H1 (cell line): ENCODE measurements at regions not wholly inside any gene's neighbourhood (a gene's known extent, or its start where the extent isn't known, plus 50 kb on each side); places are given as distances from the start of the nearest gene placed in this dataset.

Experiments used
- CTCF ChIA-PET: fragments of 300-600 bp; sonication (Branson Sonifier 250); formaldehyde crosslinking; loops from one replicate; lab custom pipeline; 2021; ENCODE audit not compliant: partially characterized antibody; lab: Charles Lee
- POLR2A ChIA-PET: fragments of 300-600 bp; sonication (Branson Sonifier 250); formaldehyde crosslinking; loops from one replicate; lab custom pipeline; 2021; ENCODE audit warnings: inconsistent platforms; ENCODE audit not compliant: partially characterized antibody; lab: Charles Lee
- DNase-seq, 2 experiments: peaks; one replicate each; pipeline versions ENCODE4 v3.0.0 to v3.0.0-alpha.2; 2010 to 2022; ENCODE audit warnings: low spot score in 2 of 2, low read depth in 1 of 2, mixed read lengths in 1 of 2
- FAIRE-seq: peaks from 2 replicates; lab custom pipeline; 2011; peaks lifted over from hg19 to GRCh38; lab: Jason Lieb, UNC
- H2AFZ ChIP-seq: 2 replicates; pipeline ENCODE4 v1.8.1; 2012; ENCODE audit warnings: low read length, inconsistent platforms
- H2AK5ac ChIP-seq: 2 replicates; pipeline ENCODE4 v1.6.1; 2013; ENCODE audit warnings: low read depth, low read length
- H2BK120ac ChIP-seq: replicated peaks from 2 replicates; pipeline ENCODE3; 2013; ENCODE audit warnings: low read depth, low read length, inconsistent platforms
- H2BK12ac ChIP-seq: 2 replicates; pipeline ENCODE4 v1.6.1; 2013; ENCODE audit warnings: low read depth, low read length
- H2BK15ac ChIP-seq: 2 replicates; pipeline ENCODE4 v1.6.1; 2013; ENCODE audit warnings: low read length
- H2BK20ac ChIP-seq: 2 replicates; pipeline ENCODE4 v1.6.1; 2013; ENCODE audit warnings: low read length
- H2BK5ac ChIP-seq: 2 replicates; pipeline ENCODE4 v1.6.1; 2013; ENCODE audit warnings: low read depth, low read length
- H3K14ac ChIP-seq: 2 replicates; pipeline ENCODE4 v1.6.1; 2013; ENCODE audit warnings: inconsistent platforms; ENCODE audit not compliant: insufficient read length
- H3K18ac ChIP-seq: 2 replicates; pipeline ENCODE4 v1.6.1; 2013; ENCODE audit warnings: low read length; ENCODE audit errors: extremely low read depth
- H3K23ac ChIP-seq: 2 replicates; pipeline ENCODE4 v1.6.1; 2013; ENCODE audit warnings: inconsistent platforms; ENCODE audit not compliant: insufficient read length
- H3K23me2 ChIP-seq: 2 replicates; pipeline ENCODE4 v1.6.1; 2013; ENCODE audit warnings: low read depth, low read length
- H3K27ac ChIP-seq: 2 replicates; pipeline ENCODE4 v1.6.1; 2011; ENCODE audit warnings: low read depth, low read length, inconsistent platforms
- H3K27me3 ChIP-seq, 4 experiments: replicated peaks in 1 of 4; 1 replicate in 1 of 4; 2 replicates in 3 of 4; pipeline versions ENCODE4 v1.6.1 to v1.8.1; 2011 to 2013; ENCODE audit warnings: low read length in 3 of 4, mild to moderate bottlenecking in 3 of 4, inconsistent platforms in 2 of 4, mixed read lengths in 2 of 4, moderate library complexity in 1 of 4; ENCODE audit not compliant: control insufficient read depth in 3 of 4, insufficient read depth in 3 of 4; ENCODE audit errors: extremely low read depth in 1 of 4
- H3K36me3 ChIP-seq, 4 experiments: 2 replicates each; pipeline versions ENCODE4 v1.6.1 to v1.8.1; 2011 to 2013; ENCODE audit warnings: mild to moderate bottlenecking in 4 of 4, low read length in 3 of 4, moderate library complexity in 2 of 4, control low read depth in 1 of 4, inconsistent platforms in 1 of 4; ENCODE audit not compliant: insufficient read depth in 4 of 4, control insufficient read depth in 2 of 4
- H3K4ac ChIP-seq: replicated peaks from 2 replicates; pipeline ENCODE3; 2013; ENCODE audit warnings: low read length, low read depth, mixed read lengths, inconsistent platforms; ENCODE audit not compliant: insufficient read length
- H3K4me1 ChIP-seq, 4 experiments: replicated peaks in 1 of 4; 1 replicate in 1 of 4; 2 replicates in 3 of 4; pipeline versions ENCODE4 v1.6.1 to v1.8.1; 2011 to 2013; ENCODE audit warnings: low read length in 3 of 4, inconsistent platforms in 2 of 4, mixed read lengths in 1 of 4; ENCODE audit not compliant: insufficient read depth in 4 of 4, control insufficient read depth in 3 of 4
- H3K4me2 ChIP-seq, 2 experiments: 2 replicates each; pipeline versions ENCODE4 v1.6.1 to v1.8.1; 2011 to 2013; ENCODE audit warnings: low read depth in 2 of 2, low read length in 2 of 2, control low read depth in 1 of 2, inconsistent platforms in 1 of 2, mild to moderate bottlenecking in 1 of 2; ENCODE audit not compliant: insufficient read depth in 1 of 2
- H3K4me3 ChIP-seq, 4 experiments: fragments of 200-600, 300-600 bp in 1 of 4; sonication (generic), shearing (Covaris generic), sonication (Bioruptor Twin) in 1 of 4; 2 replicates each; pipeline versions ENCODE4 v1.5.1 to v1.8.1; 2011 to 2016; ENCODE audit warnings: low read length in 4 of 4, low read depth in 3 of 4, control low read depth in 2 of 4, inconsistent platforms in 2 of 4, mild to moderate bottlenecking in 2 of 4, mixed read lengths in 1 of 4, moderate library complexity in 1 of 4; ENCODE audit not compliant: insufficient read depth in 2 of 4; ENCODE audit errors: extremely low read depth in 1 of 4
- H3K56ac ChIP-seq: replicated peaks from 2 replicates; pipeline ENCODE3; 2013; ENCODE audit warnings: low read depth, mild to moderate bottlenecking, mixed read lengths, low read length, inconsistent platforms; ENCODE audit not compliant: insufficient read length
- H3K79me1 ChIP-seq: 2 replicates; pipeline ENCODE4 v1.6.1; 2013; ENCODE audit warnings: low read depth, low read length, control low read depth
- H3K79me2 ChIP-seq, 2 experiments: 2 replicates each; pipeline versions ENCODE4 v1.6.1 to v1.8.1; 2012 to 2013; ENCODE audit warnings: low read length in 2 of 2, mild to moderate bottlenecking in 2 of 2, inconsistent platforms in 1 of 2; ENCODE audit not compliant: insufficient read depth in 2 of 2, control insufficient read depth in 1 of 2
- H3K9ac ChIP-seq, 4 experiments: replicated peaks in 1 of 4; 1 replicate in 1 of 4; 2 replicates in 3 of 4; pipeline versions ENCODE4 v1.6.1 to v1.8.1; 2011 to 2013; ENCODE audit warnings: low read depth in 3 of 4, low read length in 3 of 4, control low read depth in 2 of 4, mild to moderate bottlenecking in 2 of 4, moderate library complexity in 2 of 4, inconsistent platforms in 1 of 4; ENCODE audit errors: extremely low read depth in 1 of 4
- H3K9me3 ChIP-seq, 2 experiments: 2 replicates each; pipeline versions ENCODE4 v1.6.1 to v1.8.1; 2012 to 2013; ENCODE audit warnings: mild to moderate bottlenecking in 2 of 2, moderate library complexity in 2 of 2, control low read depth in 1 of 2, inconsistent platforms in 1 of 2, low read depth in 1 of 2, low read length in 1 of 2, mixed read lengths in 1 of 2; ENCODE audit not compliant: insufficient read depth in 2 of 2
- H4K20me1 ChIP-seq, 2 experiments: replicated peaks in 1 of 2; 2 replicates each; pipeline versions ENCODE3 to v1.8.1; 2011 to 2013; ENCODE audit warnings: inconsistent platforms in 2 of 2, low read length in 2 of 2, mild to moderate bottlenecking in 1 of 2; ENCODE audit not compliant: insufficient read depth in 2 of 2, control insufficient read depth in 1 of 2
- H4K5ac ChIP-seq: 2 replicates; pipeline ENCODE4 v1.6.1; 2013; ENCODE audit warnings: low read length, low read depth, mixed read lengths, inconsistent platforms; ENCODE audit not compliant: insufficient read length
- H4K8ac ChIP-seq: 2 replicates; pipeline ENCODE4 v1.8.0; 2013; ENCODE audit warnings: mild to moderate bottlenecking, moderate library complexity, low read length, inconsistent platforms; ENCODE audit not compliant: insufficient read depth; ENCODE audit errors: extremely low read depth
- H4K91ac ChIP-seq: replicated peaks from 2 replicates; pipeline ENCODE3; 2013; ENCODE audit warnings: low read length, mixed read lengths, inconsistent platforms; ENCODE audit not compliant: insufficient read length
- GABPA ChIP-seq: IDR thresholded peaks from 2 replicates; pipeline ENCODE4 v1.6.1; 2011; ENCODE audit warnings: mild to moderate bottlenecking, low read length, moderate library complexity, borderline replicate concordance; ENCODE audit not compliant: insufficient read depth
- JUND ChIP-seq: IDR thresholded peaks from 2 replicates; pipeline ENCODE4 v1.6.1; 2011; ENCODE audit warnings: mild to moderate bottlenecking, improper control_type of control experiment, low read length
- SP1 ChIP-seq: IDR thresholded peaks from 2 replicates; pipeline ENCODE4 v1.6.1; 2011; ENCODE audit warnings: low read depth, low read length
- WGBS, 2 experiments: shearing (Covaris generic) in 1 of 2; methylation state at CpG; one replicate each; pipeline versions ENCODE4 v1.1.6 to v1.1.7; 2013 to 2015; ENCODE audit warnings: low lambda C conversion rate in 2 of 2, mixed read lengths in 2 of 2, inconsistent platforms in 1 of 2, low coverage in 1 of 2, missing lambda C conversion rate in 1 of 2; ENCODE audit not compliant: insufficient replicate concordance in 2 of 2, insufficient coverage in 1 of 2, insufficient read length in 1 of 2; ENCODE audit errors: extremely low coverage in 1 of 2, missing lambda C conversion rate in 1 of 2; 5-methylcytosine and 5-hydroxymethylcytosine counted together

DNA sequence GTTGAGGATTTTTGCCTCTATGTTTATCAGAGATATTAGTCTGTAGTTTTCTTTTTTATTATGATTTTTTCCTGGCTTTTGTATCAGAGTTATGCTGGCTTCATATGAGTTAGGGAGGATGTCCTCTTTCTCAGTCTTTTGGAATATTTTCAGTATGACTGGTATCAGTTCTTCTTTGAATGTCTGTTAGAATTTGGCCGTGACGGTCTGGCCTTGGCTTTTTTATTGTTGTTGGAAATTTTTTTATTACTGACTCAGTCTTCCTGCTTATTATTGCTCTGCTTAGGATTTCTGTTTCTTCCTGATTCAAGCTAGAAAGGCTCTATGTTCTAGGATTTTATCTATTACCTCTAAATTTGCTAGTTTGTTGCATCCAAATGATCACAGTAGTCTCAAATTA is 421.9 kb downstream of the CDH10 start:
- no peak for FAIRE-seq
- Histone ChIP-seq H3K18ac (no peak overlapping the region), H4K91ac (no peak overlapping the region), H3K9ac (no peak overlapping the region), H3K9me3 (no peaks in the 10 kb centered on the region), H3K23me2 (no peaks in the 10 kb centered on the region), H4K5ac (no peak overlapping the region), H4K8ac (no peak overlapping the region), H2BK5ac (no peak overlapping the region), H3K79me2 (no peaks in the 10 kb centered on the region), H2BK120ac (no peak overlapping the region), H2BK15ac (no peak overlapping the region), H2AFZ (no peak overlapping the region), H2BK12ac (no peak overlapping the region), H3K4me1 (no peaks in the 10 kb centered on the region), H4K20me1 (no peaks in the 10 kb centered on the region), H3K27ac (no peak overlapping the region), H2AK5ac (no peak overlapping the region), H3K4me3 (no peak overlapping the region), H3K56ac (no peak overlapping the region), H3K79me1 (no peaks in the 10 kb centered on the region), H3K4ac (no peak overlapping the region), H3K27me3 (no peaks in the 10 kb centered on the region), H2BK20ac (no peak overlapping the region), H3K4me2 (no peak overlapping the region), H3K36me3 (no peaks in the 10 kb centered on the region), H3K14ac (no peak overlapping the region), H3K23ac (no peak overlapping the region)
- WGBS, 2 experiments: 100% methylated on average over 2 of the region's 2 CpGs; no CpG with 5 or more reads in 1 of the 2 experiments
- CTCF ChIA-PET: interaction anchor here (0.6 kb wide), 1 partner anchor 143 kb away, joined by 5 read pairs; no protein-coding TSS in a partner anchor
- DNase-seq: no peak
- TF ChIP-seq SP1 (no peak), JUND (no peak), GABPA (no peak)
- POLR2A ChIA-PET: no interaction called here
